NCI-H128 (cell line): ENCODE measurements at regions not wholly inside any gene's neighbourhood (a gene's known extent, or its start where the extent isn't known, plus 50 kb on each side); places are given as distances from the start of the nearest gene placed in this dataset.

Experiments used
- DNase-seq: peaks from one replicate; lab custom pipeline; 2025; ENCODE audit not compliant: unreplicated experiment; lab: John Stamatoyannopoulos, UW

GRCh38 chr16:79810449-79811189 is 210.1 kb upstream of the MAF start:
- DNase-seq: no peak

- no peak for DNase-seq
Measured at GRCh38 chr16:79809376-79809775, 208.8 kb upstream of the MAF start.

- DNase-seq: no peak
Measured at GRCh38 chr16:79808731-79809130, 208.2 kb upstream of the MAF start.

- no peak for DNase-seq
Measured at GRCh38 chr16:79806757-79807156, 206.2 kb upstream of the MAF start.

- no peak for DNase-seq
Measured at GRCh38 chr16:79805621-79806020, 205.1 kb upstream of the MAF start.

GRCh38 chr16:79801646-79802045 is 201.1 kb upstream of the MAF start:
- DNase-seq: no peak

- DNase-seq: no peak
Measured at GRCh38 chr16:79800016-79800608, 199.6 kb upstream of the MAF start.

GRCh38 chr16:79798416-79799053 is 198.0 kb upstream of the MAF start:
- no peak for DNase-seq

- no peak for DNase-seq
Measured at GRCh38 chr16:79797486-79797885, 196.9 kb upstream of the MAF start.

GRCh38 chr16:79795556-79795955 is 195.0 kb upstream of the MAF start:
- DNase-seq: no peak

GRCh38 chr16:79794941-79795340 is 194.4 kb upstream of the MAF start:
- no peak for DNase-seq

- DNase-seq: no peak
Measured at GRCh38 chr16:79792664-79793351, 192.3 kb upstream of the MAF start.

- no peak for DNase-seq
Measured at GRCh38 chr16:79792076-79792475, 191.5 kb upstream of the MAF start.

- no peak for DNase-seq
Measured at GRCh38 chr16:79790854-79791253, 190.3 kb upstream of the MAF start.

GRCh38 chr16:79788949-79789348 is 188.4 kb upstream of the MAF start:
- DNase-seq: no peak

GRCh38 chr16:79786389-79786788 is 185.9 kb upstream of the MAF start:
- DNase-seq: no peak

GRCh38 chr16:79784007-79784406 is 183.5 kb upstream of the MAF start:
- no peak for DNase-seq

- no peak for DNase-seq
Measured at GRCh38 chr16:79777679-79778078, 177.1 kb upstream of the MAF start.

- no peak for DNase-seq
Measured at GRCh38 chr16:79776243-79776847, 175.8 kb upstream of the MAF start.

- no peak for DNase-seq
Measured at GRCh38 chr16:79772784-79773183, 172.2 kb upstream of the MAF start.

- no peak for DNase-seq
Measured at GRCh38 chr16:79772048-79772447, 171.5 kb upstream of the MAF start.
